Trophoblast cell (in vitro differentiated cells and primary cell): ENCODE measurements at regions not wholly inside any gene's neighbourhood (a gene's known extent, or its start where the extent isn't known, plus 50 kb on each side); places are given as distances from the start of the nearest gene placed in this dataset.
"Not testable (repeated sequence)": the region's sequence is repeated elsewhere in the genome, so short reads cannot be mapped to it uniquely, and the experiment has no call there.

ENCODE experiments used
- DNase-seq, 2 donors: peaks; one replicate each; pipeline ENCODE4 v3.0.0-alpha.2; 2016
- H2AFZ ChIP-seq: 2 replicates; pipeline ENCODE4 v1.6.1; 2013; ENCODE audit warnings: low read length, moderate library complexity, mild to moderate bottlenecking; ENCODE audit not compliant: insufficient read depth, poor library complexity
- H2AK5ac ChIP-seq: 2 replicates; pipeline ENCODE4 v1.6.1; 2013; ENCODE audit warnings: mild to moderate bottlenecking, low read length
- H2BK120ac ChIP-seq: 2 replicates; pipeline ENCODE4 v1.6.1; 2013; ENCODE audit warnings: low read length, mild to moderate bottlenecking, moderate library complexity; ENCODE audit not compliant: insufficient read depth, poor library complexity
- H2BK12ac ChIP-seq: 2 replicates; pipeline ENCODE4 v1.6.1; 2013; ENCODE audit warnings: mild to moderate bottlenecking, low read length, moderate library complexity
- H2BK5ac ChIP-seq: 2 replicates; pipeline ENCODE4 v1.6.1; 2013; ENCODE audit warnings: low read length, low read depth, moderate library complexity, mild to moderate bottlenecking; ENCODE audit not compliant: poor library complexity
- H3K14ac ChIP-seq: 2 replicates; pipeline ENCODE4 v1.6.1; 2013; ENCODE audit warnings: mild to moderate bottlenecking, low read length
- H3K18ac ChIP-seq: 2 replicates; pipeline ENCODE4 v1.6.1; 2013; ENCODE audit warnings: mild to moderate bottlenecking, low read length
- H3K23ac ChIP-seq: 2 replicates; pipeline ENCODE4 v1.6.1; 2013; ENCODE audit warnings: low read length
- H3K27ac ChIP-seq: 2 replicates; pipeline ENCODE4 v1.5.1; 2013; ENCODE audit warnings: low read depth, mild to moderate bottlenecking, inconsistent platforms, low read length, moderate library complexity
- H3K27me3 ChIP-seq: 2 replicates; pipeline ENCODE4 v1.6.1; 2013; ENCODE audit warnings: inconsistent platforms, mild to moderate bottlenecking, low read length, moderate library complexity; ENCODE audit not compliant: insufficient read depth
- H3K36me3 ChIP-seq, 2 experiments: 1 replicate in 1 of 2; 2 replicates in 1 of 2; pipeline ENCODE4 v1.6.1; 2013; ENCODE audit warnings: low read length in 2 of 2, mild to moderate bottlenecking in 2 of 2, moderate library complexity in 1 of 2; ENCODE audit not compliant: insufficient read depth in 2 of 2, control insufficient read depth in 1 of 2
- H3K4ac ChIP-seq: 2 replicates; pipeline ENCODE4 v1.6.1; 2013; ENCODE audit warnings: low read depth, mild to moderate bottlenecking, low read length, moderate library complexity
- H3K4me1 ChIP-seq, 2 experiments: 1 replicate in 1 of 2; 2 replicates in 1 of 2; pipeline ENCODE4 v1.6.1; 2013; ENCODE audit warnings: low read length in 2 of 2, mild to moderate bottlenecking in 2 of 2, moderate library complexity in 1 of 2; ENCODE audit not compliant: insufficient read depth in 2 of 2, control insufficient read depth in 1 of 2
- H3K4me2 ChIP-seq: 2 replicates; pipeline ENCODE4 v1.6.1; 2013; ENCODE audit warnings: inconsistent platforms, mild to moderate bottlenecking, low read length, moderate library complexity
- H3K4me3 ChIP-seq: 2 replicates; pipeline ENCODE4 v1.5.1; 2013; ENCODE audit warnings: mild to moderate bottlenecking, low read depth, low read length, inconsistent platforms
- H3K79me1 ChIP-seq: one replicate; pipeline ENCODE4 v1.6.1; 2013; ENCODE audit warnings: low read length
- H3K79me2 ChIP-seq: 2 replicates; pipeline ENCODE4 v1.6.1; 2013; ENCODE audit warnings: low read length, mild to moderate bottlenecking; ENCODE audit not compliant: control insufficient read depth, insufficient read depth, poor library complexity
- H3K9ac ChIP-seq: 2 replicates; pipeline ENCODE4 v1.6.1; 2013; ENCODE audit warnings: mild to moderate bottlenecking, low read length
- H3K9me3 ChIP-seq: 2 replicates; pipeline ENCODE4 v1.6.1; 2013; ENCODE audit warnings: low read depth, mild to moderate bottlenecking, control low read depth, inconsistent platforms, low read length; ENCODE audit not compliant: insufficient read depth
- H4K12ac ChIP-seq: 2 replicates; pipeline ENCODE4 v1.6.1; 2013; ENCODE audit warnings: low read depth, mild to moderate bottlenecking, low read length, moderate library complexity
- H4K8ac ChIP-seq: 2 replicates; pipeline ENCODE4 v1.6.1; 2013; ENCODE audit warnings: low read depth, mild to moderate bottlenecking, low read length, moderate library complexity
- H4K91ac ChIP-seq: one replicate; pipeline ENCODE4 v1.6.1; 2013; ENCODE audit warnings: low read depth, mild to moderate bottlenecking, low read length, moderate library complexity
- WGBS: extraction: QIAGEN DNeasy Blood & Tissue Kit; methylation state at CpG from one replicate; pipeline ENCODE4 v1.1.7; 2013; ENCODE audit warnings: missing lambda C conversion rate; ENCODE audit not compliant: insufficient read length, insufficient coverage; ENCODE audit errors: extremely low coverage; 5-methylcytosine and 5-hydroxymethylcytosine counted together

DNA sequence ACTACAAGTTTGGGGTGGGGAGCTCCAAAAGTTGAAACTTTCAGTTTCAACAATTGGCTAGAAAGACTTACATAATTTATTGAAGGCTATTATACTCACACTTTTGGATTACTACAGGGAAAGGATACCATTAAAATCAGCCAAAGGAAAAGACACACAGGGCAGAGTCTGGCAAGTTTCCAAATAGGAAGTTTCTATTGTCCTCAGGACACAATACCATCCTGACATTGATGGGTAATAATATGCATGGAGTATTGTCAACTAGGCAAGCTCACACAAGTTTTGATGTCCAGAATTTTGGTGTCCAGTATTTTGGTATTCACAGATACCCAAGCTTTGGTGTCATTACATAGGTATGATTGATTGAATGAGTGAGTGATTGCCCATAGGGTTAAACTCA lies 872.6 kb upstream of the SORCS1 start:
- H4K91ac ChIP-seq: no peak overlapping the region
- no peak overlapping the region for H3K18ac ChIP-seq
- no peak for DNase-seq
- no peak overlapping the region for H2AK5ac ChIP-seq
- H3K27me3 ChIP-seq: no peaks in the 10 kb centered on the region
- no peak overlapping the region for H2BK5ac ChIP-seq
- no peak overlapping the region for H3K9ac ChIP-seq
- no peak overlapping the region for H2AFZ ChIP-seq
- H2BK120ac ChIP-seq: no peak overlapping the region
- H3K4ac ChIP-seq: no peak overlapping the region
- H2BK12ac ChIP-seq: no peak overlapping the region
- H3K9me3 ChIP-seq: peaks cover 2% of the 10 kb centered on the region
- H3K27ac ChIP-seq: no peak overlapping the region
- no peak overlapping the region for H4K12ac ChIP-seq
- no peaks in the 10 kb centered on the region for H3K4me1 ChIP-seq
- H3K4me2 ChIP-seq: no peak overlapping the region
- peaks cover 3% of the 10 kb centered on the region for H3K79me1 ChIP-seq
- H3K79me2 ChIP-seq: no peaks in the 10 kb centered on the region
- H3K36me3 ChIP-seq: no peaks in the 10 kb centered on the region
- H3K4me3 ChIP-seq: no peak overlapping the region
- no peak overlapping the region for H4K8ac ChIP-seq
- no peak overlapping the region for H3K23ac ChIP-seq
- no peak overlapping the region for H3K14ac ChIP-seq

DNA sequence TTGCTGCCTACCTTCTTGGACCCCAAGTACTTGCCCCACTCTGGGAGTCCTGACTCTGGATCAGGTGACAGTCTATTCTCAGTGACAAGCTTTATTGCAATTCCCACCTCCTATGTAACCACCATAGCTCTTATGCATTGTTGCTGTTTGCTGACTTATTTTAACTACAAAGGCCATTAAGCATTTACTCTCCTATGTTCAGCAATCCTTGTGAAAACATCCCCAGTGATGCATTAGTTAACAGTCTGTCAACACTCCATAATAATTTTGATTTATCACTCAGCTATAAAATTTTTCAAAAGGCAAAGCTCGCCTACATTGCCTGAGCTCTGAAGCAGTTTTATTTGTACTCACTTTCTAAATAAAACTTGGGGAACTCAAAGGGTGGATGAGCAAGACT lies 871.8 kb upstream of the SORCS1 start:
- no CpG with 5 or more reads among the region's 1 CpG for WGBS
- no peaks in the 10 kb centered on the region for H3K27me3 ChIP-seq
- H3K4me2 ChIP-seq: no peak overlapping the region
- no peak overlapping the region for H3K27ac ChIP-seq
- no peaks in the 10 kb centered on the region for H3K36me3 ChIP-seq
- DNase-seq: no peak
- no peak overlapping the region for H3K4ac ChIP-seq
- no peak overlapping the region for H3K18ac ChIP-seq
- H2AFZ ChIP-seq: no peak overlapping the region
- H3K14ac ChIP-seq: no peak overlapping the region
- no peak overlapping the region for H2BK5ac ChIP-seq
- no peaks in the 10 kb centered on the region for H3K4me1 ChIP-seq
- H3K23ac ChIP-seq: no peak overlapping the region
- peaks cover 2% of the 10 kb centered on the region for H3K9me3 ChIP-seq
- H2BK12ac ChIP-seq: no peak overlapping the region
- no peak overlapping the region for H2BK120ac ChIP-seq
- H3K79me1 ChIP-seq: peaks cover 3% of the 10 kb centered on the region
- no peak overlapping the region for H3K4me3 ChIP-seq
- no peak overlapping the region for H2AK5ac ChIP-seq
- H4K91ac ChIP-seq: no peak overlapping the region
- no peak overlapping the region for H4K12ac ChIP-seq
- H3K79me2 ChIP-seq: no peaks in the 10 kb centered on the region
- no peak overlapping the region for H3K9ac ChIP-seq
- H4K8ac ChIP-seq: no peak overlapping the region

DNA sequence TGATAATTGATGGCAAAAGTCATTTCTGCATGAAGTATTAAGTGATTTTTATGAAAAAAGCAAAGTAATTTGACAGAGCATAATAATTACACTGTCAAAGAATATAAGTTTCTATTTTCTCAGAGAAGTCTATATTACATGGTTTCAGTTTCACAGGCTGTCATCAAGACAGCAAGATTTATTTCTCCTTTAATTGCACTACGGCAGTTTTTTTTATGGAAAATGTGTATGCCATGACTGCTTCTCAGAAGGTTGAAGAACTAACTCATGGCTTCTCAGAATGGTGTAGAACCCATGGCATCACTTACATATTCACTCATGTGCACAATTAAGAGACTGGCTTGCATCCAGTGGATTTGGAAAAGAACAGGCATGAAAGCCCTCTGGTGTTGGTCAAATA lies 870.3 kb upstream of the SORCS1 start:
- Histone ChIP-seq H3K4me3 (no peak overlapping the region), H3K9ac (no peak overlapping the region), H3K4me2 (no peak overlapping the region), H2BK120ac (no peak overlapping the region), H3K36me3 (no peaks in the 10 kb centered on the region), H2AFZ (no peak overlapping the region), H2AK5ac (no peak overlapping the region), H3K79me2 (no peaks in the 10 kb centered on the region), H3K79me1 (peaks cover 3% of the 10 kb centered on the region), H3K9me3 (peaks cover 2% of the 10 kb centered on the region), H3K27me3 (no peaks in the 10 kb centered on the region), H4K12ac (no peak overlapping the region), H3K27ac (no peak overlapping the region), H3K4me1 (no peaks in the 10 kb centered on the region), H2BK12ac (no peak overlapping the region), H3K23ac (no peak overlapping the region), H3K4ac (no peak overlapping the region), H4K8ac (no peak overlapping the region), H3K14ac (no peak overlapping the region), H3K18ac (no peak overlapping the region), H2BK5ac (no peak overlapping the region), H4K91ac (no peak overlapping the region)
- DNase-seq: no peak
- no CpG with 5 or more reads among the region's 1 CpG for WGBS

DNA sequence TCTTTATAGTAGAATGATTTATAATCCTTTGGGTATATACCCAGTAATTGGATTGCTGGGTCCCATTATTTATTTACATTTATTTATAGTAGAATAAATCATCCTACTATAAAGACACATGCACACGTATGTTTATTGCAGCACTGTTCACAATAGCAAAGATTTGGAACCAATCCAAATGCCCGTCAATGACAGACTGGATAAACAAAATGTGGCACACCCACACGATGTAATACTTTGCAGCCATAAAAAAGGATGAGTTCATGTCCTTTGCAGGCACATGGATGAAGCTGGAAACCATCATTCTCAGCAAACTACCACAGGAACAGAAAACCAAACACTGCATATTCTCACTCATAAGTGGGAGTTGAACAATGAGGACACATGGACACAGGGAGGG lies 869.0 kb upstream of the SORCS1 start:
- H3K9me3 ChIP-seq, H3K14ac ChIP-seq, H4K8ac ChIP-seq, H2BK120ac ChIP-seq, H2AFZ ChIP-seq, H3K79me1 ChIP-seq, H2BK5ac ChIP-seq, H2AK5ac ChIP-seq, H3K36me3 ChIP-seq, H3K4me3 ChIP-seq, H3K23ac ChIP-seq, H3K4ac ChIP-seq, H3K18ac ChIP-seq, H3K27ac ChIP-seq, H3K4me2 ChIP-seq, H4K12ac ChIP-seq, H3K9ac ChIP-seq, H3K4me1 ChIP-seq, H3K79me2 ChIP-seq, H4K91ac ChIP-seq, H2BK12ac ChIP-seq, DNase-seq, H3K27me3 ChIP-seq: not testable (repeated sequence)
- WGBS: no CpG with 5 or more reads among the region's 3 CpGs

DNA sequence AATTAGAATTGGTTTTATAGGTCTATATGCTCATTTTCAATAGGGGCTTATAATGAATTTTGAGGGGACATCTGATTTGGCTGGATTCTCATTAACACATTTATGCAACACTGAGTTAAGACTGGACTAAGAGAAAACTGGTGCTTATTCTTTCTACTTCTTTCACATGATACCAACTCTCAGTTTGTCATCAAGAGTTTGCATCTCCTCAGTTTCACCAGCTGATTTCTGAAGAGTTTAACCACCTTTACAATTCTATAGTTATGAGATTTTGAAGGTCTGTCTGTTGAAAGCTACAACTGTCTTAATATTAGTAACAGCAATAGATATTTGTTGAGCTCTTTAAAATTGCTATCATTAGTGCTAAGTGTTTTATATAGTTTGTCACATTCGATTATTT lies 867.0 kb upstream of the SORCS1 start:
- H3K9me3 ChIP-seq: no peaks in the 10 kb centered on the region
- H3K27me3 ChIP-seq: no peaks in the 10 kb centered on the region
- H2AK5ac ChIP-seq: no peak overlapping the region
- no peak overlapping the region for H3K18ac ChIP-seq
- H2AFZ ChIP-seq: no peak overlapping the region
- H3K4me1 ChIP-seq: no peaks in the 10 kb centered on the region
- no peak overlapping the region for H3K27ac ChIP-seq
- no peak overlapping the region for H2BK120ac ChIP-seq
- no peak overlapping the region for H3K4me3 ChIP-seq
- H3K79me1 ChIP-seq: no peaks in the 10 kb centered on the region
- H3K36me3 ChIP-seq: no peaks in the 10 kb centered on the region
- H2BK5ac ChIP-seq: no peak overlapping the region
- H3K14ac ChIP-seq: no peak overlapping the region
- H2BK12ac ChIP-seq: no peak overlapping the region
- H4K91ac ChIP-seq: no peak overlapping the region
- H3K4ac ChIP-seq: no peak overlapping the region
- no peak overlapping the region for H3K4me2 ChIP-seq
- H3K23ac ChIP-seq: no peak overlapping the region
- no peak overlapping the region for H4K12ac ChIP-seq
- DNase-seq: no peak
- H3K79me2 ChIP-seq: no peaks in the 10 kb centered on the region
- no peak overlapping the region for H3K9ac ChIP-seq
- no peak overlapping the region for H4K8ac ChIP-seq
- no CpG with 5 or more reads among the region's 1 CpG for whole genome bisulfite sequencing
